CD14-positive monocyte (primary cell): ENCODE measurements at regions not wholly inside any gene's neighbourhood (a gene's known extent, or its start where the extent isn't known, plus 50 kb on each side); places are given as distances from the start of the nearest gene placed in this dataset.

Experiments used
- DNase-seq, 3 donors: peaks; one replicate each; pipeline ENCODE4 v3.0.0-alpha.2; 2011 to 2022
- H2AFZ ChIP-seq: 2 replicates; pipeline ENCODE4 v1.6.0; 2012; ENCODE audit warnings: mild to moderate bottlenecking, low read depth, low read length, inconsistent platforms; ENCODE audit not compliant: insufficient read depth, poor library complexity, severe bottlenecking
- H3K27ac ChIP-seq, 2 donors: 1 replicate in 1 of 2; 2 replicates in 1 of 2; pipeline ENCODE4 v1.5.1; 2012 to 2013; ENCODE audit warnings: low read length in 2 of 2, control low read depth in 1 of 2, inconsistent platforms in 1 of 2, low read depth in 1 of 2, mild to moderate bottlenecking in 1 of 2
- H3K27me3 ChIP-seq, 2 donors: one replicate each; pipeline versions ENCODE4 v1.6.0 to v1.6.1; 2011 to 2013; ENCODE audit warnings: low read length in 2 of 2; ENCODE audit not compliant: control insufficient read depth in 2 of 2, insufficient read depth in 2 of 2
- H3K36me3 ChIP-seq, 2 donors: replicated peaks in 1 of 2; 1 replicate in 1 of 2; 2 replicates in 1 of 2; pipeline versions ENCODE4 v1.5.1 to v1.6.1; 2012 to 2013; ENCODE audit warnings: low read length in 2 of 2, control low read depth in 1 of 2, inconsistent platforms in 1 of 2, mild to moderate bottlenecking in 1 of 2; ENCODE audit not compliant: insufficient read depth in 2 of 2, control insufficient read depth in 1 of 2
- H3K4me1 ChIP-seq, 2 donors: 1 replicate in 1 of 2; 2 replicates in 1 of 2; pipeline versions ENCODE4 v1.5.1 to v1.6.1; 2012 to 2013; ENCODE audit warnings: low read length in 2 of 2, control low read depth in 1 of 2, inconsistent platforms in 1 of 2, mild to moderate bottlenecking in 1 of 2, moderate library complexity in 1 of 2; ENCODE audit not compliant: insufficient read depth in 2 of 2, control insufficient read depth in 1 of 2
- H3K4me2 ChIP-seq: replicated peaks from 2 replicates; pipeline ENCODE3; 2012; ENCODE audit warnings: low read length, moderate library complexity, mild to moderate bottlenecking; ENCODE audit not compliant: poor library complexity, severe bottlenecking; ENCODE audit errors: extremely low read depth
- H3K4me3 ChIP-seq, 3 experiments: fragments of 200-600 bp in 1 of 3; sonication (generic) in 1 of 3; replicated peaks in 1 of 3; 1 replicate in 2 of 3; 2 replicates in 1 of 3; pipeline ENCODE4 v1.5.1; 2011 to 2013; ENCODE audit warnings: low read length in 3 of 3, mild to moderate bottlenecking in 3 of 3, control low read depth in 2 of 3, low read depth in 2 of 3, inconsistent platforms in 1 of 3, moderate library complexity in 1 of 3
- H3K79me2 ChIP-seq: 2 replicates; pipeline ENCODE4 v1.6.0; 2012; ENCODE audit warnings: mild to moderate bottlenecking, control low read depth, inconsistent platforms, low read length, moderate library complexity; ENCODE audit not compliant: insufficient read depth
- H3K9ac ChIP-seq: 2 replicates; pipeline ENCODE4 v1.6.0; 2017; ENCODE audit warnings: low read length, mild to moderate bottlenecking; ENCODE audit not compliant: insufficient read depth, poor library complexity, severe bottlenecking
- H3K9me3 ChIP-seq, 2 donors: replicated peaks in 1 of 2; 1 replicate in 1 of 2; 2 replicates in 1 of 2; pipeline versions ENCODE4 v1.5.1 to v1.6.1; 2012 to 2013; ENCODE audit warnings: low read length in 2 of 2, control low read depth in 1 of 2; ENCODE audit not compliant: control insufficient read depth in 1 of 2, insufficient read depth in 1 of 2
- H4K20me1 ChIP-seq: 2 replicates; pipeline ENCODE4 v1.6.0; 2012; ENCODE audit warnings: mild to moderate bottlenecking, low read length, control low read depth, moderate library complexity; ENCODE audit not compliant: insufficient read depth
- H3K27ac Mint-ChIP-seq, 7 donors: one replicate each; pipeline ENCODE4 v1.8.0; 2020; ENCODE audit warnings: mild to moderate bottlenecking in 7 of 7, mixed read lengths in 7 of 7, moderate library complexity in 6 of 7, inconsistent platforms in 2 of 7
- H3K27me3 Mint-ChIP-seq, 3 donors: one replicate each; pipeline ENCODE4 v1.8.0; 2021 to 2022; ENCODE audit warnings: low read depth in 3 of 3, mild to moderate bottlenecking in 3 of 3, mixed read lengths in 3 of 3, moderate library complexity in 3 of 3, inconsistent platforms in 1 of 3
- H3K36me3 Mint-ChIP-seq, 2 donors: one replicate each; pipeline ENCODE4 v1.8.0; 2020; ENCODE audit warnings: mixed read lengths in 2 of 2, inconsistent platforms in 1 of 2, mild to moderate bottlenecking in 1 of 2
- H3K4me1 Mint-ChIP-seq: one replicate; pipeline ENCODE4 v1.8.0; 2020; ENCODE audit warnings: mild to moderate bottlenecking, mixed read lengths
- H3K4me3 Mint-ChIP-seq, 2 donors: one replicate each; pipeline ENCODE4 v1.8.0; 2020; ENCODE audit warnings: mild to moderate bottlenecking in 2 of 2, mixed read lengths in 2 of 2, moderate library complexity in 1 of 2
- H3K9me3 Mint-ChIP-seq, 7 donors: one replicate each; pipeline ENCODE4 v1.8.0; 2020 to 2022; ENCODE audit warnings: mixed read lengths in 7 of 7, mild to moderate bottlenecking in 6 of 7, moderate library complexity in 6 of 7, inconsistent platforms in 2 of 7
- CTCF ChIP-seq: fragments of 200-600 bp; IDR thresholded peaks from one replicate; pipeline ENCODE4 v1.8.0; 2022; ENCODE audit warnings: antibody characterized with exemption, mild to moderate bottlenecking
- WGBS: methylation state at CpG from one replicate; pipeline ENCODE4 v1.1.5; 2013; ENCODE audit warnings: missing lambda C conversion rate; ENCODE audit not compliant: insufficient coverage; 5-methylcytosine and 5-hydroxymethylcytosine counted together
- intact Hi-C, 2 donors: fragments of 100-400 bp; cut with micrococcal nuclease; formaldehyde crosslinking; loops; one replicate each; pipeline versions ENCODE4 v1.15.0 to v1.15.1; 2023

GRCh38 chr9:107177857-107178256, 105.2 kb upstream of the RAD23B start:
- peaks cover 1 to 5% (median 3%) of the 10 kb centered on the region in 3 donors for H3K27me3 Mint-ChIP-seq
- no peak overlapping the region for H3K4me2 ChIP-seq

GRCh38 chr9:107178293-107178692, 104.8 kb upstream of the RAD23B start:
- intact Hi-C loops = loop anchor here (10.0 kb wide), 1 partner anchor 1333 kb away; no protein-coding TSS in a partner anchor
- no peaks in the 10 kb centered on the region for H3K79me2 ChIP-seq
- H3K4me1 ChIP-seq = no peaks in the 10 kb centered on the region
- H3K4me2 ChIP-seq = no peak overlapping the region
- H3K36me3 Mint-ChIP-seq = no peaks in the 10 kb centered on the region
- H3K4me1 Mint-ChIP-seq = no peaks in the 10 kb centered on the region
- H3K27ac ChIP-seq = no peak overlapping the region
- WGBS = 86% methylated on average over 2 of the region's 3 CpGs
- H3K9me3 Mint-ChIP-seq = peaks cover 6 to 12% (median 11%) of the 10 kb centered on the region in 7 donors
- no peaks in the 10 kb centered on the region for H3K27me3 ChIP-seq
- no peaks in the 10 kb centered on the region for H3K36me3 ChIP-seq
- no peaks in the 10 kb centered on the region for H4K20me1 ChIP-seq
- H3K4me3 Mint-ChIP-seq = no peak overlapping the region
- no peak for DNase-seq
- no peak overlapping the region for H3K9ac ChIP-seq
- no peak for TF ChIP-seq CTCF
- no peak overlapping the region for H2AFZ ChIP-seq
- H3K27ac Mint-ChIP-seq = no peak overlapping the region
- H3K9me3 ChIP-seq = peaks cover 5 to 10% of the 10 kb centered on the region in 2 donors
- no peak overlapping the region for H3K4me3 ChIP-seq
- peaks cover 3 to 7% (median 5%) of the 10 kb centered on the region in 3 donors for H3K27me3 Mint-ChIP-seq

More at GRCh38 chr9:107177857-107178256, 105.2 kb upstream of the RAD23B start:
- Histone ChIP-seq H3K9me3 (peaks cover 4 to 6% of the 10 kb centered on the region in 2 donors), H4K20me1 (no peaks in the 10 kb centered on the region), H3K9ac (no peak overlapping the region), H3K36me3 (no peaks in the 10 kb centered on the region), H3K4me3 (no peak overlapping the region), H3K4me1 (no peaks in the 10 kb centered on the region), H3K27me3 (no peaks in the 10 kb centered on the region), H2AFZ (no peak overlapping the region), H3K27ac (no peak overlapping the region), H3K79me2 (no peaks in the 10 kb centered on the region)
- no peaks in the 10 kb centered on the region for H3K4me1 Mint-ChIP-seq
- peaks cover 2 to 8% (median 7%) of the 10 kb centered on the region in 7 donors for H3K9me3 Mint-ChIP-seq
- no peak for TF ChIP-seq CTCF
- WGBS = 100% methylated on average over 3 of the region's 5 CpGs
- H3K36me3 Mint-ChIP-seq = no peaks in the 10 kb centered on the region
- no peak overlapping the region for H3K4me3 Mint-ChIP-seq
- no peak for DNase-seq
- no peak overlapping the region for H3K27ac Mint-ChIP-seq
- intact Hi-C loops = loop anchor here (10.0 kb wide), 1 partner anchor 1333 kb away; no protein-coding TSS in a partner anchor
